NB4 (cell line): ENCODE measurements at regions not wholly inside any gene's neighbourhood (a gene's known extent, or its start where the extent isn't known, plus 50 kb on each side); places are given as distances from the start of the nearest gene placed in this dataset.

Experiments
- POLR2A ChIP-seq: IDR thresholded peaks from 2 replicates; pipeline ENCODE4 v1.6.1; 2011; ENCODE audit warnings: mild to moderate bottlenecking; ENCODE audit not compliant: insufficient read length; ENCODE audit errors: extremely low read depth
- TF ChIP-seq, protein P1 (sequence below): IDR thresholded peaks from one replicate; pipeline ENCODE4 v1.5.1; 2012; ENCODE audit warnings: low read depth, low read length

DNA sequence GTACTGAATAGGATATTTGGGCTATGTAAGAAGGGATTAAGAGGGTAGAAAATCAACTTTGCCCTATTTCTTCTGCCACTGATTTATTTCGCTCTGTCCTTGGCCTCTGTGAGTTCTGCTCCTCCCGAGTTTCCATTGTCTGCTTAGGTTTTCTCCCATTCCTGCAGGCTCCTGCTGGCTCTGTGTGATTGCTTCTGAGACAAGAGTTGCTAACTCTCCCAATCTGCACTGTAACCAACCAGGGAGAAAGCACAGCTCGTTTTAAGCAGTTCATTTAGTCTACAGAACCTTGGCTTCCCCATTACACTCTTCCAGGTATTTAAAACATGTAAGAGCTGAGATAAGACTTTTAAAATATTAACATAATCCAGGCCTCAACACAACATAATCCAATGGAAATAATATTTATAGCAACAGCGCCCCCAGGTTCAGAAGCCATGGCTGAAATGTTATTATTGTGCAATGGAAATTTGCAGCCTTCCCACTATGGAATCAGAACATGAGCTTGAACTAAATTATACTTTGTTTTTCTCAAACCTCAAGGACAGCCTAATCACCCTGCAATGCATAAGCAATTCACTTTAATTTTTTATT, 203.5 kb downstream of the ERCC6L2 start:
- no peak for TF ChIP-seq POLR2A
- TF ChIP-seq, protein P1, sequence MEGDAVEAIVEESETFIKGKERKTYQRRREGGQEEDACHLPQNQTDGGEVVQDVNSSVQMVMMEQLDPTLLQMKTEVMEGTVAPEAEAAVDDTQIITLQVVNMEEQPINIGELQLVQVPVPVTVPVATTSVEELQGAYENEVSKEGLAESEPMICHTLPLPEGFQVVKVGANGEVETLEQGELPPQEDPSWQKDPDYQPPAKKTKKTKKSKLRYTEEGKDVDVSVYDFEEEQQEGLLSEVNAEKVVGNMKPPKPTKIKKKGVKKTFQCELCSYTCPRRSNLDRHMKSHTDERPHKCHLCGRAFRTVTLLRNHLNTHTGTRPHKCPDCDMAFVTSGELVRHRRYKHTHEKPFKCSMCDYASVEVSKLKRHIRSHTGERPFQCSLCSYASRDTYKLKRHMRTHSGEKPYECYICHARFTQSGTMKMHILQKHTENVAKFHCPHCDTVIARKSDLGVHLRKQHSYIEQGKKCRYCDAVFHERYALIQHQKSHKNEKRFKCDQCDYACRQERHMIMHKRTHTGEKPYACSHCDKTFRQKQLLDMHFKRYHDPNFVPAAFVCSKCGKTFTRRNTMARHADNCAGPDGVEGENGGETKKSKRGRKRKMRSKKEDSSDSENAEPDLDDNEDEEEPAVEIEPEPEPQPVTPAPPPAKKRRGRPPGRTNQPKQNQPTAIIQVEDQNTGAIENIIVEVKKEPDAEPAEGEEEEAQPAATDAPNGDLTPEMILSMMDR = no peak
